ENCODE measurements at regions not wholly inside any gene's neighbourhood (a gene's known extent, or its start where the extent isn't known, plus 50 kb on each side); places are given as distances from the start of the nearest gene placed in this dataset.
"Not testable (repeated sequence)": the region's sequence is repeated elsewhere in the genome, so short reads cannot be mapped to it uniquely, and the experiment has no call there.

DNA sequence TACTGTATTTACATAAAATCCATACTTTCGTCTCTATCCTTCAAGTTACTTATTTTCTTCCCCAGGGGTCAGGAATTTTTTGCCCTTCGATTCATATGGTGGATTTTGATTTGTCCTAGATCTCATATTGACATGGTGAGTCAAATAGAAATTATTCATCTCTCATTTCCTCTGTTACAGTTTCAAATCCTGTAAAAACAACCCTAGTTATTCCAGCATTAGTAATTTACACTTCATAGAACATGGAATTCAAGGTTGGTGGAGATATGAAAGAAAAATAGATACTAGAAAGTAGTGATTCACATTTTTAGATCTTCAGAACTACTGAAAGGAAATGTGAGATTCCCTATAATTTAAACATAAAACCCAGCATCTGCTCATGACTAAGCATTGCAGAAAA lies 1331.0 kb upstream of the CDH9 start:
- DNase-seq, result no peak

DNA sequence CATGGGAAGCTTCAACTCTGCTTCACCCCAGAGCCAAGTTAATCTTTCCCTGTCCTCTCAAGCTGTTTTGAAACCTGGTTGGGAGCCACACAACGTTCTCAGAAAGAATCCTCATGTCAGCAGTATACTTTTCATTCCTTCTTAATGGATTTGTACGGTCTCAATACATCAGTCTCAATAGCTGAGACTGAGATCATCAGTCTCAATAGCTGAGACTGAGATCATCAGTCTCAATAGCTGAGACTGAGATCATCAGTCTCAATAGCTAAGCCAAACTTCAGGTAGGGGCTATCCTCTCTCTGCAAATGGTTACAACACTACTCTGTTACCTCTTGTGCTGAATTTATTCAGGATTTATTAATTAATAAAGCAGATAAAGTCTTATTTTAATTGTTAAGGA lies 1317.4 kb upstream of the CDH9 start:
- no peak for DNase-seq

DNA sequence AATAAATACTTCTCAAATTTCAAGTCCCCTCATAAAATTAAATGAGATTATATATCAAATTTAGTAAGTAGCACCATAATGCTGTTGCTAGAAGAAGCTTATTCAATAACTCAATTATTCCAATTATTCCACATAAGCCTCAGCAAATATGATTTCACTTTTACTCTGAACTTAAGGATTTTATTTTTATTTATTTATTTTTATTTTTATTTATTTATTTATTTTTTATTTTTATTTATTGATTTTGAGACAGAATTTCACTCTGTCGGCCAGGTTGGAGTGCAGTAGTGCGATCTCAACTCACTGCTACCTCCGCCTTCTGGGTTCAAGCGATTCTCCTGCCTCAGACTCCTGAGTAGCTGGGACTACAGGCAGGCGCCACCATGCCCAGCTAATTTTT lies 1308.3 kb upstream of the CDH9 start:
- no peak for DNase-seq

DNA sequence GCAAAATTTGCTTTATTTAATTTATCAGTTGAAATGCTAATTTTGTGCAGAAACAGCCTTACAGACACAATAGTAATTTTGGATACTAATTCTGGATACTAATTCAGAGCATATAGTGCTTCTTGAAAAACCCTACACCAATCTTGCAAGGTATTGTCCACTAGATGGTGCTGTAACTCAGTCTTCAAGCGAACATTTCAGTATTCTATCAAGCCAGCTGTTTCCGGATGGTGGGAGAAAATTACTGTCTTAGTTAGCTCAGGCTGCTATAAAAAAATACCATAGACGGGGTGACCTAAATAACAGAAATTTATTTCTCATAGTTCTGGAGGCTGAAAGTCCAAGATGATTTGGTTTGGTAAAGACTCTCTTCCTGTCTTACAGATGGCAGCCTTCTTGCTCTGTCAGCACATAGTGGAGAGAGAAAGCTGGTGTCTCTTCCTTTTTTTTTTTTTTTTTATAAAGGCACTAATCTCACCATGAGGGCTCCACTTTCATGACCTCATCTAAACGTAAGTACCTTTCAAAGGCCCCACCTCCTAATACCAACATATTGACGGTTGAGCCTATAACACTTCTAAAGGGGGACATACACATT lies 1306.5 kb upstream of the CDH9 start:
- DNase-seq, result peak; percentile 9 to 51 (median 19)

DNA sequence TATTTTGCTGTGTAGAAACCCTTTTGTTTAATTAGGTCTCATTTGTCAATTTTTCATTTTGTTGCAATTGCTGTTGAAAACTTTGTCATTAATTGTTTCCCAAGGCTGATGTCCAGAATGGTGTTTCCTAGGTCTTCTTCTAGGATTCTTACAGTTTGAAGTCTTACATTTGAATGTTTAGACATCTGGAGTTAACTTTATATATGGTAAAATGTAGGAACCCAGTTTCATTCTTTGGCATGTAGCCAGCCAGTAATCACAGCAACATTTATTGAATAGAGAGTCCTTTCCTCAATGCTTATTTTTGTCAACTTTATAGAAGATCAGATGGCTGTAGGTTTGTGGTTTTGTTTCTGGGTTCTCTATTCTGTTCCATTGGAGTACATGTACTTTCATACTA lies 1290.8 kb upstream of the CDH9 start:
- no peak for DNase-seq

DNA sequence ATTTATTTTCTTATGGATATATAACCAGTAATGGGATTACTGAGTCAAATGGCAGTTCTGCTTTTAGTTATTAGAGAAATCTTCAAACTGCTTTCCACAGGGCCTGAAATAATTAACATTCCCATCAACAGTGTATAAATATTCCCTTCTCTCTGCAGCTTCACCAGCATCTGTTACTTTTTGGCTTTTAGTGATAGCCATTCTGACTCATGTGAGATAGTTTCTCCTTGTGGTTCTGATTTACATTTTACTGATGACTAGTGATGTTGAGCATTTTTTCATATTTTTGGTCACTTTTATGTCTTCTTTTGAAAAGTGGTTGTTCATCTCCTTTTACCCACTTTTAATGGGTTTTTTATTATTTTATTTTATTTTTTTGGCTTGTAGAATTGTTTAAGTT lies 1290.3 kb upstream of the CDH9 start:
- DNase-seq, result no peak

DNA sequence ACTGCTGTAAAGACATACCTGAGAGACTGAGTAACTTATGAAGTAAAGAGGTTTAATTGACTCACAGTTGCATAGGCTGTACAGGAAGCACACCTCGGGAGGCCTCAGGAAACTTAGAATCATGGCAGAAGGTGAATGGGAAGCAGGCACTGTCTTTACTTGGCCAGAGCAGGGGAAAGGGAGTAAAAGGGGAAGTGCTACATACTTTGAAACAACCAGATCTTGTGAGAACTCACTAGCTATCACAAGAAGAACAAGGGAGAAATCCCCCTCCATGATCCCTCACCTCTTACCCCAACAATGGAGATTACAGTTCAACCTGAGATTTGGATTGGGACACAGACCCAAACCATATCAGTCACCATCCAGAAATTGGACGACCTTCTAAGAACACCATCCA lies 1285.8 kb upstream of the CDH9 start:
- no peak for DNase-seq

DNA sequence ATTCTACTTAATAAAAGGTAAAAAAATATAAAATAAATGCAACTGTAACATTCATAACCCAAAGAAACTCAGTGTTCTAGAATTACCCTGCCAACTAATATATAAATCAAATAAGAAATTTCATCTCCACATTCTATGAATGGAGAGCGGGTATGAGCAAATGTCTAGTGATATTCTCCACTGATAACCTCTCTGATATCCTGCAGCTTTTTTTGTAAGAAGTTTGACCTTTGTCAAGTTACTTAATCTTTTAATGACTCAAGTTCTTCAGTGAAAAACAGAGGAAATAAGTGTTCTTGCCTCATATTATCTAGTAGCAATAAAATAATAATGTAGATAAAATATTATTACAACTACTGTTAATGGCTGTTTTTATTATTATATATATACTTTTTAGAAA lies 1275.6 kb upstream of the CDH9 start:
- no peak for DNase-seq

DNA sequence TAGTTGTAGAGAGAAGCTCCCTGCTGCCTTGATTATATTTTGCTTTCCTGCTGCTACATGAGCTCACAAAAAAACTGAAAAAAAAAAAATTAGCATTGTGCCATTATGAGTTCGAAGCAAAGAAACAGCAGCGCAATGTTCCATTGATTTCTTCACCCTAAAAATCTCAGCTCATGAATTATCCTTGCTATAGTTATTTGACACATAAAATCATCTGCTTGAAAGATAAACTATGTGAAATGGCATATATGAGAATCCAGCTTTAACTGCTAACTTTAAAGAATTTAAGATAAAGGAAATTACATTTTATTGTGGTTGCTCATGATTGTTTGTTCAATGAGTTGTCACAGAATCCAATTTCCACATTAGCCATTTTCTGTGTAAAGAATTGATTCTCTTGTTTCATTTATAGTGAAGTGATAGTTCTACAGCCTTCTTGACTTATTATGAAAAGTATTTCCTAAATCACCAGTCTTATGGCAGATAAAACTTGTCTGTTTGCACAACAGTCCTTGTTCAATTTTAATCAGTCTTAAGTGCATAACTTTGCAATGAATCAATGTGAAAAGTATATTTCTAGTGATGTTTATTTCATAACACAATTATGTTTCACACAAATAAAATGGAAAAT lies 1275.0 kb upstream of the CDH9 start:
- no peak for DNase-seq

DNA sequence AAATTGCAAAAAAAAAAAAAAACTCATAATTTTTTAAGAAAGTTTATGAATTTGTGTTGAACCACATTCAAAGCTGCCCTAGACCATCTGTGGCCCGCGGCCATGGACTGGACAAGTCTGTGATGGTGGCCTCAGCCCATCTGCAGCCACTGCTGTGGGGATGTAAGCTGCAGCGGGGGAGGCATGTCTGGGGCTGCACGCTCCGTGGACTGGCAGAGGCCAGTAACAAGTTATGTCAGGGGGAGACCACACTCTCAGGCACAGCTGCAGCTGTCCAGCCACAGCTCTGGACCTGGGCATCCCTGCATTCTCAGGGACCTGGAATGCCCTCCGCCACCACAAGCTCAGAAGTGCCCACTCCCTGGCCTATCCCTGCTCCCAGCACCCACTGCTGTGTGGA lies 1272.3 kb upstream of the CDH9 start:
- no peak for DNase-seq

DNA sequence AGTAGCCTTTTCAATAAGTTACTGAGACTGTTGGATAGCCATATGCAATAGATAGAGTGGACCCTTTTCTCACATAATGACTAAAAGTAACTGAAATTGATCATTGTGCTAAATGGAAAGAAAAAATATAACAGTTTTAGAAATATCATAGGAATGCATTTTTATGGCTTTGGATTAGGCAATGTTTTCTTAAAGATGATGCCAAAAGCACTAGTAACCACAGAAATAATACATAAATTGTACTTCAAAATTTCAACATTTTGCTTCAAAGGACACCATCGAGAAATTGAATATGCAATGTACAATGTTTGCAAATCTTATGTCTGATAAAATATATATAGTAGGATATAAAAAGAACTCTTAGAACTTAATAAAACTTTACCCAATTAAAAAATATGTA lies 1267.5 kb upstream of the CDH9 start:
- DNase-seq, result no peak

DNA sequence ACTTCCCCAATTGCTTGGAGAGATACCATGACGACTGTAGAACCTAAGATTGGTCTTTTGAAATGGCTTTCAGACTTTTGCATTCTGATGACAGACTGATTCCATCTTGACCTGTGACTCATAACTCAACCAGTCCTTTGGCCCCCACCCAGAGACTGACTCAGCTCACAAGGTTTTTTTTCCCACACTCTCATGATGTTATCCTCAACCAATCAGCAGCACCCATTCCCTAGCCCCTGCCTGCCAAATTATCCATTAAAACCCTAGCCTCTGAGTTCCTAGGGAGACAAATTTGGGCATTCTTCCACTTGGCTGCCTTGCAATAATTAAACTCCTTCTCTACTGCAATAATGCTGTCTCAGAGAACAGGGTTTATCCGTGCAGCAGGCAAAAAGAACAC lies 1263.3 kb upstream of the CDH9 start:
- no peak for DNase-seq

DNA sequence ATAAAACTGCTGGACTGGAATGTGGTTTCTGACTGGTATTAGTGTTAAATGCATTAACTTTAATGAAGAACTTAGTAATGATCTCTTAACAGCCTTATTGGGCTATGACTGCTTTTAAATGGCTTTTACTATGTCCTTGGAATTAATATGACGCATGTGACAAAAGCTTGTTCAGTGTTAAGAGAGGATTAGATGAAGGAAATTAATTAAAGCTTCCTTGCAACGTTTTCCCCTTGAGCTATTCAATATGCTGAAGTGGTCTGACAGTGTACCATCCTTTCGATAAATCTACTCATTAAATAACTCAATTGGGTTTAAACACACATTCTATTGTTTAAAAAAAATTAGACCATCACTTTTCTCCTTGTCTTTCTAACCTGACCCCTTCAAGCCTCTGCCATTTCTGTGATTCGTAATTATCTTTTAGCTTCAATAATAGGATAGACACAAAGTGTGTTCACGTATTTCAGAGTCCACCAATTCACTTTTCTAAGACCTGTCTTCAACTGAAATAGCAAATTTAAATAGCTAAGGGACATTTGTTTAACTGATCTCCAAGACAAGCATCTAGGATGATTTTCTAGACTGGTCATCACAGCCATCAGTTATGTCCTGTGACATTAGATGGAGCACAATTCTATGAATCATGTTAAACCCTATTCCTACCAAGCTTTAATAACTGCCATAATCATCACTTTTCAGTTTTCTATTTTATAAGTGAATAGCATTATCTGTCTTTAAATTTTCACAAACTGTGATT lies 1258.0 kb upstream of the CDH9 start:
- no peak for DNase-seq

DNA sequence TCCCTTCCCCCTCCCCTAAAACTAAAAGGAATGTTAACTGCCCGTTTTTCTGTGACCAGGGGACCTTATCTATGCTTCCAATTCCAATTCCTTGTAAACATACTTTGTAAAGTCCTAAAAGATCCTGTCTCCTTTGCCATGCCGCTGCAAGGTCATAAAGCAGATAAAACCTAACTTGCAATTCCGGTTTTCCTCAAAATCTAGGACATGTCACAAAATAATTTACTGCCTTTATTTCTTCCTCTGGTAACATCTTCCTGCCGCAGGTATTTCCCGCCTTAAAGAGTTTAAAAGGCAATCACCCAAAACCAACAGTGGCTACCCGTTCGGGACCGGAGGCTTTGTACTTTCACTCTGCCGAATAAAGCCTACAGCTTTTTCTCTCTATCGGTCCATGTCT lies 1248.6 kb upstream of the CDH9 start:
- DNase-seq, result not testable (repeated sequence)

DNA sequence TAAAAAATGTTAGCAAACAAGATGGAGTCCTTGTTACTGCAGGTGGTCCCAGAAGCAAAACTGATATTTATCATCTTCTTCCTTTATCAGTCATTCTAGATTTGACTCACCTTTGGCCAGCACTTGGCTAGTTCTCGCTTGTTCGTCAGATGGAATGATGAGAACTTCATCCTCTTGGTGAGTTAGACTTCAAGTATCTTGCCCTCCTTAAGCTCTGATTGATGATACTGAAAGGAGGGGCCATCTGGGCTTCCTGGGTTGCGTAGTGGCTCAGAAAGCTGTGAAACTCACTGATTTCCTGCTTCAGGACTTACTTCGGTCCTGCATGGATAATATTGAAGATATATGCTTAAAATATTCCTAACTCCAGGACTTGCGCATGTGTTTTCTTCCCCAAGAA lies 1248.2 kb upstream of the CDH9 start:
- no peak for DNase-seq

DNA sequence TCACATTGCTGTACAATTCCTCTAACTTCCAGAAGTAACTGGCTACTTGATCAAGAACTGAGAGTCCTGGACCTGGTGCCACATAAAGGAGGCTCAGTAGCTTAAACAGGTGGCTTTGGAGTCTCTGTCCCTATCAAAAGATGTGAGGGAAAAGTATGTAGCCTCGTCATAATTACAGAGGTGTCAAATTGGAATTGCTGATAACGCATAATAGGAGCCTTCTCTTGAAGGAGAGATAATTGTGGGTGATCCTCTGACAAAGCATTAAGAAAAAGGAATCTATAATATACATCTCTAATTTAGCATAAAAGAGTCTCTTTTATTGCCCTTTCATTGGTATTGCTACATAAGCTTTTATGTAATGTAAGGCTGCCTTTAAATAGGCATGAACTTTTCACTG lies 1246.4 kb upstream of the CDH9 start:
- DNase-seq, result no peak

DNA sequence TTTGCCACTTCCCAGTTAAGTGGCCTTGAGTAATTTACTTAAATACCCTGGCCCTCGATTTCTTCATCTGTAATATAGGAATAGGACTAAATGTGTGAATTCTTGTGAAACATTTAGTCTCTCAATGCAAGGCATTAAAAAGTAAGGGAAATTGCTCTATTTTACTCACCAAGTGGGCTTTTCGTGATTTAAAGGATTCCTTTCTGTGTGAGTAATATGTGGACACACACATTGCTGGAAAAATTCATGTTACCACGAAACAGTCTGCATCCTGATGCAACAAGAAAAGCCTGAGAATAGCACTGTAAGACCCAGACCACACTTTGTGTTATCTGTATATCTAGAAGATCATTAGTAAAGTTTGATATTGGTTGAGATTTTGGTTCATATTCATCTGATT lies 1243.0 kb upstream of the CDH9 start:
- no peak for DNase-seq

DNA sequence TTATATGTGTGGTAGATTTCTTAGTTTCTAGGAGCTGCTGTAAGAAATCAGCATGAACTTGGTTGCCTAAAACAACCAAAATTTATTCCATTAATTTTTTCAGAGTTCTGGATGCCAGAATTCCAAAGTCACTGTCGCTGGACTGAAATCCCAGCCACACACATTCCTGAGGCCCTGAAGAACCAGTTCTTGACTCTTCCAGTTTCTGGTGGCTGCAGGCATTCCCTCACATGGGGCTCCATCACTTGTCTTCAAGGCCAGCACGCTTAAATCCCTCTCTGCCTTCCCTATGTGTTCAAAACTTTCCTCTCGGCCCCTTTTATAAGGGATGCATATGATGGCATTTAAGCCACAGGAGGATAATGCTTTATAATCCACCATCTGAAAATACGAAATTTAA lies 1237.5 kb upstream of the CDH9 start:
- no peak for DNase-seq

DNA sequence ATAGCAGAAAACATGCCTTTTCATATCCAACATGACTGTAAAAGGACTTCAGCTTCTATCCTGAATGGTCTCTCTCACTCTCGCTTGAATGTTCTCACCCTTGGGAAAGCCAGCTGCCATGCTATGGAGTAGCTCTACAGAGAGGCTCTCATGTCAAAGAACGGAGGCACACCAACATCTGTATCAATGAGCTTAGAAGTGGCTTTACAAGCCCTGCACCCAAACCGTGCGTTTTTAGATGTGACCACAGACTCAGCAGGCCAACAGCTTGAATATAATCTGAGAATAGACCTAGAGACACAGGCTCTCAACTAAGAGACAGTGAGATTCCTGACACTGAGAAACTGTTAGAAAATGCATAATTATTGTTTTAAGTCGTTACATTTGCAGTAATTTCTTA lies 1231.6 kb upstream of the CDH9 start:
- no peak for DNase-seq

DNA sequence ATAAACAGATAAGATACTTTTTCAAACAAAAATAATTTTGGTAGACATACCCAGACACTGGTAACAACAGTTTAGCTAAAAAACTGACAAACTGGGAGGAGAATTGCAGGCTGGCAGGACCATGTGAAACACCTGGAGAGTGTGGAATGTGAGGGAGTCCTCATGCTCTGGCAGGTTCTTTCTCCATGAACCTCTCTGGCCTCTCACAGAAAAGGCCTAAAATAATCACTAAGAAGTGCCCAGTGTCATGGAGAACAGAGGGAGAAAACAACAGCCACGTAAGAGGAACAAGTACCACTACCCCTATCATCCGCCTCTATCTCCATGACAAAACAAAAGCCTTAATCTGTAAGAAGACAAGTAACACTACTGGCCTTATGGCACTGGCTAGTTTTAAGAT lies 1227.5 kb upstream of the CDH9 start:
- no peak for DNase-seq

DNA sequence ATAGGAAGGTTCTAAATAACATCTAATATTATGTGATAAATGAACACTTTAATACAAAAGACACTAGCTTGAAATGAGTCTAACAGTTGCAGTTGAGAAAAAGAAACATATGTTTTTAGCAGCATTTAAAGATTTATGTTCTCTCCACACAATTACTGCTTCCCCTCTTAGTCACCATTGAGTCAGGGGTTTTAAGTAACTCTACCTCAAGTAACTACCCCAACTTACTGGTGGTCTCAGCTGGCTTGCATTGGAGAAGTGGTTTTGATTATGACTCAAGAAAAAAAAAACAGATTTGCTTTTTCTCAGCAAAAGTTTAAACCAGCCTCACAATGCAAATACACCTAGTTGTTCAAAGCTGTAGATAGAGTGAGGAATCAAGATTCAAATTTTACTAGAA lies 1216.5 kb upstream of the CDH9 start:
- no peak for DNase-seq

DNA sequence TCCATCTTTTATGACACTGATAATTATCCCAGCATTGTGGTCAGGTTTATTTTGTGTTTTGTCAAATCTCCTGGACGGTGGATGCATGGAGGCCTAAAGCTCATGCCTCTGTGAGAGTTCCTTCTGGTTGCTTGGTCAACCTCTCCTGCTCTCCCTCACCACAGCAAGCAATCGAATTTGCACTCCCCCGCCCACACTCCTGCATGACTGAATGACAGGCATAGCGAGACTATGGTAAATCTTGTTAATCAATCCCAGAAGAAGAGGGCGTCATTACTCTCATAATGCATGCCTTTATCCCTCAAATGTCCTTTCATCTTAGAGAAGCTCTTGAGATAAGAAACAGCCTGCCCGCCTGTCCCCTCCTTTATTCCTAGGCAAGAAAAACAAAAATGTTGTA lies 1215.0 kb upstream of the CDH9 start:
- no peak for DNase-seq

DNA sequence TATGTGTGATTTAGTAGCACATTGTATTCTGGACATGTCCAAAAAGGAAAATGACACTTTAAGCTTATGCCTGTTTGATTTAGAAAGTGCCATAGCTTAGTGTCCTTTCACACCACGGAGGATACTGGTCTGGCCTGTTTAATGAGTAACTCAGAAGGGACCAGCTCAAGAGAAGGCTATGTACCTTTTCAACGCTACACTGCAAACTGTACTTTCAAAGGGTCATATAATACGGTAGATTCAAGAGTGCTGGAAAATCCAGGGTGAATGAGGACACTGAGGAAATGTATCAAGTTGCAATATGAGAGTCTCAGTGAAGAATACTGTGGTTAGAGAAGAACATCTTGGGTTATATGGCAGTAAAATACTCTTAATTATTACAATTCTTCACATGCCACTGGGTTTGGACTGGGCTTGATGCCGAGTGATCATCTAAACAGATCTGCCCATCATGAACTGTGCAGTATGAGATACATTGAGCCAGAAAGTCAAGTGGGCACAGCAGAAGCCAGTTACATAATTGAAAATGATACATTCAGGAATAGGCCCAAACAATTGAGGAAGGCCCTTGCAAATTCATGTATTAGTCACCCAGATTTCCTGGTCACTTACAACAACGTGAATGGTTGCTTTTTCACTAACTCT lies 1211.5 kb upstream of the CDH9 start:
- DNase-seq, result no peak
